HG03469 (cell line): ENCODE measurements at regions not wholly inside any gene's neighbourhood (a gene's known extent, or its start where the extent isn't known, plus 50 kb on each side); places are given as distances from the start of the nearest gene placed in this dataset.
A peak's percentile ranks its signal among the peaks of the same experiment; 100 is the strongest.
"Not testable (repeated sequence)": the region's sequence is repeated elsewhere in the genome, so short reads cannot be mapped to it uniquely, and the experiment has no call there.

Source experiments
- ATAC-seq: cut with Tn5 transposase; IDR thresholded peaks from one replicate; pipeline ENCODE4 v1.9.1; 2021; ENCODE audit warnings: mild to moderate bottlenecking, moderate library complexity, moderate number of reproducible peaks; ENCODE audit not compliant: unreplicated experiment

DNA sequence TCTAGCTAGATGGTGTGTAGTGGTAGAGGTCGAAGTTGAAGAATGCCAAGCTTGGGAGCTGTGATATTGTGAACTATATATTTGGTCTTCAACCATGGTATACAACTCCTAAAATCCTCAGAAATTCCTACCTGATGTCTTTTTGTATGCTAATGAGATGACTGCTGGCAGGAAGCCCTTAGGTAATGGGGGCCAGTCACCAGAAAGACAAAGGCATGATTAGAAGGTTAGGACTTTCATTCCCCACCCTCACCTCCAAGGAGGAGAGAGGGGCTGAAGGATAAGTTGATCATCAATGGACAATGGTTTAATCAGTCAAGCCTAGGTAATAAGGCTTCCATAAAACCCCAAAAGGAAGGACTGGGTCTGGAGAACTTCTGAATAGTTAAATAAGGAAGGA lies 285.7 kb upstream of the POU5F2 start:
- ATAC-seq = no peak

DNA sequence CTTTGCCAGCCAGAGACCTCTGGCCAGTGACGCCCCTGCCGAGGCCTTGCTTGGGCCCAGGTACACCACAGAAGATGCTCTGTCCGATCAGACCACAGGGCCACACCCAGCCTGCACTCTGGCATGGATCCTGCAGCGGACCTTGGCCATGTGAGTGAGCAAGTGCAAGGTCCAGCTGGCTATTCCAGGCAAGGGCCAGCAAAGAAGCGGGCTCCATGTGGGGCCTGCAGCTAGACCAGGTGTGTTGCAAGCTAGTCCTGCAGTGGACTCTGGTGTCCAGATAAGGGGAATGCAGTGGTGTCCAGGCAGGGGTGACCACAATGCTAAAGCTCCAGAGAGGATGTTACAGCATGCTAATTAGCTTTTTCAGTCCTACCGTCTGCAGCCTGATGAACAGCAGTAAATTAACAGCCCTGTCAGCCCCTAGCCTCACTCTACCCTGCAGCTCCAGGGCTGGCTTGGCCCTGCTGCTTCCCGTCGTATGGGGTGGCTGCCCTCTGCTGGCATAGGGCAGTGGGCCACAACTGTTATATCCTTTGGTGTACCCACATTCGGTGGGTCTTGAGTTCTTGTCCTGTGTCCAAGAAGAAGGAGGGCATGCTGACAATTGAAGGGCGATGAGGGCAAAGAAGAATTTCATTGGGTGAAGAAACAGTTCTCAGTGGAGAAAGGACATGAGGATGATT lies 284.5 kb upstream of the POU5F2 start:
- ATAC-seq = no peak

- ATAC-seq = no peak
Measured at GRCh38 chr5:94024620-94025019, 283.2 kb upstream of the POU5F2 start.

DNA sequence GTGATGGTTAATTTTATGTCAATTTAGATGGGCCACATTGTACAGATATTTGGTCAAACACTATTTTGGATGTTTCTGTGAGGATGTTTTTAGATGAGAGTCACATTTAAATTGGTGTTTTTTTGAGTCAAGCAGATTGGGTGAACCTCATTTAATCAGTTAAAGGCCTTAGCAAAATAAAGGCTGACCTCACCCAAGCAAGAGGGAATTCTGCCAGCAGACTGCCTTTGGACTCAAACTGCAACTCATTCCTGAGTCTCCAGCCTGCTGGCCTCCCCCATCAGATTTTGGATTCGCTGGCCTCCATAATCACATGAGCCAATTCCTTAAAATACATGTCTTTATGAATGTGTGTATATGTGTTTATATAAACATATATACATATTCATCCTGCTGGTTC lies 282.7 kb upstream of the POU5F2 start:
- ATAC-seq = no peak

- no peak for ATAC-seq
Measured at GRCh38 chr5:94021246-94021645, 279.8 kb upstream of the POU5F2 start.

- ATAC-seq = no peak
Measured at GRCh38 chr5:94017579-94017978, 276.2 kb upstream of the POU5F2 start.

DNA sequence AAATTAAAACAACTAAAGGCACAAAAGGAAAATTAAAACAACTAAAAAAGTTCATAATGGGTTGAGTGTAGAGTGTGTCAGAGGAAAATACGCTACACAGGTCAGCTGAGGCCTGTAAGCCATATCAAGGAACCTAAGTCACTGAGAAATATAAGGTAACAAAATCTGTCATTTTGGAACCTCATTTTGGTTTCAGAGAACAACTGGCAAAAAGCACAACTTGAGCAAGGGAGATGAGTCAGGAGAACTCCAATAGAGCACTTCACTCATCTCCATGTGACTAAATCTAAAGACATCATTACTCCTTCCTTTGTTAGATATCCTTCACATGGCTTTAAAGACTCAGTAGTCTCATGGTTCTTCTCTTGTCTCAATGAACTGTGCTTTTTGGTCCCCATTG lies 269.4 kb upstream of the POU5F2 start:
- no peak for ATAC-seq

DNA sequence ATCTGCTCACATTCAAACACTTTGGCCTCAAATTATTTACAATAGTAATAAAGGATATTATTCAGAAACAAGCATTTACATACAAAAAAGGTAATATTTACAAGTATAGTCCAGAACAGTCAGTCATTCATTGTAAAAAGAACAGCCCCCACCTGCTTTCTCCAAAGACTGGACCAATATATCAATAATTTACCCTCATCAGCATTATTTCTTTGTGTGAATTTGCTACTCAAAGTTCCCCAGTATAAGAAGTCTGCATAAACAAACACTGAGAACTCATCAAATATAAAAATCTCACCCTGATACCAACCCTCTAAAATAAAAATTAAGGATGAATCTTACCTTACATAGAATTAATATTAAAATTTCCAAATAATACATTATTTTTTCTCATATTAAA lies 267.8 kb upstream of the POU5F2 start:
- ATAC-seq = no peak

DNA sequence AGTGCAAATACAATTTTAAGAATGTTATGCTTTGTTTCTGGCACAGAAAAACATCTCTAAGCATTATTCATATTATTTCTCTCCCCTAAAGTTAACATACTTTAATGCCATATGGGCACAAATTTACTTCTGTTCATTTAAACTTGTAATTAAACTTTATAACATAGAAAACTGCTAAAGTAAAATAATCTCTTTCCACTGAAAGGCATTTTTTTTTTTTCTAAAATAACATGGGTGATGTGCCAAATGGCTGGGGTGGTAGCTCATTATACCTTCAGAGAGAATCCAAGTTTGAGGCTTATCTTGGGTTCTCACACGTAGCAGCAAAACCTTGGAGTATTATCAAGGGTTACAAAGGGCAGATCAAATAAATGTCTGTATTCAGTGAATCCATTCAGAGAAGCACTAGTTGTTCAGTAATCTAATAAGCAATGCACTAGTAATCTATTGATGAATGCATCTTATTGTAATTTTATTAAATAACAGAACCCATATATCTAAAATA lies 257.6 kb upstream of the POU5F2 start:
- no peak for ATAC-seq

DNA sequence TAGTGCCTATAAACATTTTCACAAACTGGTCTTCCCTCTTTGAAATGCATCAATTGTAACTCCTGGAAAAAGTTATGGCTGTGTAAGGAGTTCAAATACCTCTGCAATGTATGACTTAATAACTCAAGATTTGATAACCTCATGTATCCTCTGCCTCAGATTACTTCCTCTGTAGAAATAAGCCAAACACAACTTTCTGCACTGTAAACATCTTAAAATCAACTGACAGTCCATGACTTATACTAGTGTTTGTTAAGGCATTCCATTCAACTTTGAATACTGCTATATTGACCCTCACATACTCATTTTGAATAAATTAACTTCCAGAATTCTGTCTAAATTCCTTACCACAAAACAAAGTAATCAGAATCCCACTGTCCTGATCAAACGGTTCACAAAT lies 256.2 kb upstream of the POU5F2 start:
- no peak for ATAC-seq

DNA sequence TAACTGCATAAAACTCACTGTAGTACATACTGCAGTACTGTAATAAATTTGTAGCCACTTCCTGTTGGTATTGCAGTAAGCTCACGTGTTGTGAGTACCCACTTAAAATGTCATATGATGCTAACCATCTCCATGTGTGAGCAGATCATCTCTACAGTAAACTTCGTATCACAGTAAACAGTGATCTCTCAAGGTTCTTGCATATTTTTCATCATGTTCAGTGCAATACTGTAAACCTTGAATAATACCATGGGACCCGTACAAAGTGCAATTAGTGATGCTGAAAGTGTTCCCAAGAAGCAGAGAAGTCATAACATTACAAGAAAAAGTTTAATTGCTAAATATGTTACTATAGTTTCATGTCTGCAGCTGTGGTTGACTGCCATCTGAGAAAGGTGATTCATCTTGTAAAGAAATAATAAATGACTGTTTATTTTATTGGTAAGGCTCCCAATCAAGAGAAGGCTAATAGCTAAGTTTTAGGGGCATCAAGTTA lies 253.8 kb upstream of the POU5F2 start:
- peak; percentile 54 for ATAC-seq

- ATAC-seq = no peak
Measured at GRCh38 chr5:93993161-93993560, 251.8 kb upstream of the POU5F2 start.

GRCh38 chr5:93990504-93991070 lies 249.2 kb upstream of the POU5F2 start:
- no peak for ATAC-seq

- not testable (repeated sequence) for ATAC-seq
Measured at GRCh38 chr5:93985940-93986570, 244.7 kb upstream of the POU5F2 start.

DNA sequence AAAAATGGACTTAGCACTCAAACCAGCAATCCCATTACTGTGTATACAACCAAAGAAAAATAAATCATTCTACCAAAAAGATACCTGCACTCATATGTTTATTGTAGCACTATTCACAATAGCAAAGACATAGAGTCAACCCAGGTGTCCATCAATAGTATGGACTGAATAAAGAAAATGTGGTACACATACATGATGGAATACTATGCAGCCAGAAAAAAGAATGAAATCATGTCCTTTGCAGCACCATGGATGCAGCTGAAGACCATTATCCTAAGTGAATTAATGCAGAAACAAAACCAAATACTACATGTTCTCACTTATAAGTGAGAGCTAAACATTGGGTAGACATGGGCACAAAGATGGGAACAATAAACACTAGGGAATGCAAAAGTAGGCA lies 236.8 kb upstream of the POU5F2 start:
- no peak for ATAC-seq

DNA sequence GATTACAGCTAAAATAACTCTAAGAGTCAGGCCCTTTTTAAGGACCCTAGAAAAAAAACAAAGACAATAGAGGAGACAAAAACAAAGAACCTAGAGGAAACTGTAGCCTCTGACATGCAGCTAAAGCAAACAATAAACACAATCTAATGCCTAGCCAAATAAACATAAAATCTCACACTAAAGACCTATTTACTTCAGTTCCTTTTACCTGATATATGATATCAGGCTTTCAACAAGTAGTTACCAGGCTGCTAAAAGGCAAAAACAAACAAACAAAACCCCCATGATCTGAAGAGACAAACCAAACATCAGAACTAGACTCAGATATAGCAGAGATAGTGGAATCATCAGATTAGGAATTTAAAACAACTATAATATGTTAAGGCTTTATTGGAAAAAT lies 226.5 kb upstream of the POU5F2 start:
- ATAC-seq = no peak

GRCh38 chr5:93964421-93964820 lies 223.0 kb upstream of the POU5F2 start:
- ATAC-seq = no peak

DNA sequence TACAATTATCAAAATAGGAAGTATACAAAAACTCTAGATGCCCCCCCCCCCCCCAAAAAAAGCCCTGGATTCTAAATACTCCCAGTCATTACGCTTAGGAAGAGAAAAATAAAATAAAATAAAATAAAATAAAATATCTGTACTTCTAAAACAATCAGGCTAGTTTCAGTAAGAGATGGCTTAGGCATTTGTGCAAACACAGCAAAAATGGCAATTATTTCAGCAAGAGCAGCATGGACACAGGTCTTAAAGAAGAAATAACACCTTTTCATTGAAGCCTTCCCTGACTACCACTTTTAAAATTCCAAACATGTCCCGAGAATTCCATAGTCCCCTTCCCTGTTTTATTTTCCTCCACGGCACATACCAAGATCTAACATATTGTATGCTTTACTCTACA lies 218.6 kb upstream of the POU5F2 start:
- no peak for ATAC-seq

- no peak for ATAC-seq
Measured at GRCh38 chr5:93956006-93956405, 214.6 kb upstream of the POU5F2 start.

- no peak for ATAC-seq
Measured at GRCh38 chr5:93954421-93955069, 213.1 kb upstream of the POU5F2 start.

GRCh38 chr5:93953442-93953841 lies 212.0 kb upstream of the POU5F2 start:
- no peak for ATAC-seq

GRCh38 chr5:93941897-93942296 lies 200.5 kb upstream of the POU5F2 start:
- ATAC-seq = no peak
